ENCODE measurements at regions not wholly inside any gene's neighbourhood (a gene's known extent, or its start where the extent isn't known, plus 50 kb on each side); places are given as distances from the start of the nearest gene placed in this dataset.
"Not testable (repeated sequence)": the region's sequence is repeated elsewhere in the genome, so short reads cannot be mapped to it uniquely, and the experiment has no call there.

GRCh38 chr14:28151926-28152325, 614.7 kb upstream of the FOXG1 start:
- DNase-seq: no peak

- no peak for DNase-seq
Observed at GRCh38 chr14:28152453-28153044, 614.0 kb upstream of the FOXG1 start.

- DNase-seq: no peak
Observed at GRCh38 chr14:28157289-28157869, 609.2 kb upstream of the FOXG1 start.

GRCh38 chr14:28157887-28158791, 608.4 kb upstream of the FOXG1 start:
- no peak for DNase-seq

GRCh38 chr14:28161040-28161439, 605.5 kb upstream of the FOXG1 start:
- no peak for DNase-seq

GRCh38 chr14:28163233-28163632, 603.4 kb upstream of the FOXG1 start:
- no peak for DNase-seq

- DNase-seq: no peak
Observed at GRCh38 chr14:28163897-28164296, 602.7 kb upstream of the FOXG1 start.

GRCh38 chr14:28187902-28188830, 578.4 kb upstream of the FOXG1 start:
- not testable (repeated sequence) for DNase-seq

GRCh38 chr14:28196878-28197277, 569.7 kb upstream of the FOXG1 start:
- DNase-seq: no peak

GRCh38 chr14:28220391-28220790, 546.2 kb upstream of the FOXG1 start:
- DNase-seq: no peak

GRCh38 chr14:28240909-28241308, 525.7 kb upstream of the FOXG1 start:
- no peak for DNase-seq

GRCh38 chr14:28242895-28243294, 523.7 kb upstream of the FOXG1 start:
- no peak for DNase-seq

GRCh38 chr14:28243600-28243999, 523.0 kb upstream of the FOXG1 start:
- DNase-seq: no peak

- no peak for DNase-seq
Observed at GRCh38 chr14:28245216-28245615, 521.4 kb upstream of the FOXG1 start.

- no peak for DNase-seq
Observed at GRCh38 chr14:28247491-28247890, 519.1 kb upstream of the FOXG1 start.

GRCh38 chr14:28252124-28252523, 514.5 kb upstream of the FOXG1 start:
- DNase-seq: not testable (repeated sequence)

- no peak for DNase-seq
Observed at GRCh38 chr14:28254768-28255167, 511.8 kb upstream of the FOXG1 start.

GRCh38 chr14:28264306-28264705, 502.3 kb upstream of the FOXG1 start:
- DNase-seq: no peak

- no peak for DNase-seq
Observed at GRCh38 chr14:28272270-28272669, 494.3 kb upstream of the FOXG1 start.

GRCh38 chr14:28280530-28280929, 486.1 kb upstream of the FOXG1 start:
- DNase-seq: no peak

- DNase-seq: no peak
Observed at GRCh38 chr14:28280997-28281598, 485.5 kb upstream of the FOXG1 start.

GRCh38 chr14:28284546-28285300, 481.9 kb upstream of the FOXG1 start:
- DNase-seq: no peak
